ENCODE measurements at regions not wholly inside any gene's neighbourhood (a gene's known extent, or its start where the extent isn't known, plus 50 kb on each side); places are given as distances from the start of the nearest gene placed in this dataset.
A peak's percentile ranks its signal among the peaks of the same experiment; 100 is the strongest.

GRCh38 chr12:125287155-125287847, 222.1 kb downstream of the AACS start:
- Histone ChIP-seq H3K36me3 (replicated peaks in 1 of 2) (no peaks in the 10 kb centered on the region), H3K4me3 (no peak overlapping the region), H3K4me1 (replicated peaks in 1 of 2) (no peaks in the 10 kb centered on the region), H3K27ac (no peak overlapping the region), H3K27me3 (no peaks in the 10 kb centered on the region), H3K9me3 (replicated peaks in 1 of 3) (no peaks in the 10 kb centered on the region)
- intact Hi-C loops (cut with DNase I), result no loop called here
- DNase-seq, result no peak
- 72 to 79% (median 74%) methylated on average over 5 of the region's 5 CpGs for WGBS, 4 donors
- TF ChIP-seq POLR2A (IDR thresholded peaks at IDR 0.05) (no peak), CTCF (IDR thresholded peaks at IDR 0.05) (no peak)

DNA sequence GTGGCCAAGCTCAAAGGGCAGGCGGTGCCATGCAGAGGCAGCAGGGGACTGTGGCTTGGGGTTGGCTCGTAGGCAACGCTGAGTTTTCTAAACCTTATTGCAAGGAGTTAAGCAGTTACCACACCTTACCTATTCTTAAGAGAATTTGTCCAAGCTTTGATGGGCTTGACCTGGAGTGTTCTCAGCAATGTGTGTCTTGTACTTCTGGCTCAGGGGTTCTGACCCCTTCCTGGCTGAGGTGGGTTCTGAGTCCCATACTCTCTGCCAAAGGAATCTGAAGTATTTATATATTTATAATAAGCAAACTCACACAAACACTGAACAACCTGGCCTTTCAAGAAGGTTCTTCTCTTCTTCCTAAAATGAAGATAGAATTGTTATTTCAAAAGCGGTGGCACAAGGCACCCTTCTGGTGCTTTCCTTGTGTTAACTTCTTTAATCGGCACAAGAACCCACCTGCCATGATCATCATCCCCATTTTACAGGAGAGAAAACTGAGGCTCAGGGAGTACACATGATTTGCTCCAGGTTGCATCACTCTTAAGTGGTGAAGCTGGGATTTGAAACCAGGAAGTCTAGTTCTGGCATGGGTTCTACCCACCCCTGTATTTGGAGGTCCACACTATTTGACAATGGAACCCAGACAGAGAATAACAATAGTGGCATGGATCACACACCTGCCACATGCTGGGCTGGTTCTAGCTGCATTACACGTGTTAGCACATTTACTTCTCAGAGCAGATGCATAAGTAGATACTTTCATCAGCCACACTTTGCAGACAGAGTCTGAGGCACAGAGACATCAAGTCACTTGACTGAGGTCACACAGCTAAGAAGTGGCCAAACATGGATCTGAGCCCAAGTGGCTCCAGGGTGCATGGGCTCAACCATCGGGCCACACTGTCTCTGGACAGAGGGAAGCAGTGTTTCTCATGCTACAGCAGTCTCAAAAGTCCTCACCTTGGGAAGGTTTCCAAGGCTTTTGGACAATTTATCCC, 224.0 kb downstream of the AACS start:
- no peaks in the 10 kb centered on the region for H3K27me3 ChIP-seq
- no peaks in the 10 kb centered on the region for H3K9me3 ChIP-seq (replicated peaks in 1 of 3)
- H3K4me3 ChIP-seq, result peak overlapping the region in 1 of 4 donors; percentile 32
- no peak overlapping the region for H3K27ac ChIP-seq
- DNase-seq, result peak in 1 of 7 donors; percentile 21
- intact Hi-C loops (cut with DNase I), result no loop called here
- no peaks in the 10 kb centered on the region for H3K36me3 ChIP-seq (replicated peaks in 1 of 2)
- TF ChIP-seq CTCF (IDR thresholded peaks at IDR 0.05) (no peak), POLR2A (IDR thresholded peaks at IDR 0.05) (no peak)
- WGBS, 4 donors, result 67 to 73% (median 68%) methylated on average over 7 of the region's 7 CpGs
- H3K4me1 ChIP-seq (replicated peaks in 1 of 2), result no peaks in the 10 kb centered on the region

DNA sequence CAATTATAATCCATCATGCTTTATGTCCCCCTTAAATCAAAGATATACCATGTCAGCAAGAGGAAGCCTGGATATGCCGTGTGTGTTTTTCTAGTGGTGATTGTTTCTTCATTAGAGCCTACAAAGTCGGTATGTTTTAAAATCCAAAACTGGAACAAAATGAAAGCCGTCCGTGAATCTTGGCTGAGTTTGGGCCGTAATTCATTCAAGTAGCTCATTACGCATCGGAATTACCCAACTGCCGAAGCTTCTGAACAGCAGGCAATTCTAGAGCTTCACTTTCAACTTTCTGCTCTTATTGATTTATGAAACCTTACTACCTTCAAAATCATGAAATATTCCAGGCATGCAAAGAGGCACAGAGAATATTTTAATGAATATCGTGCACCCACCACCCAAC, 224.7 kb downstream of the AACS start:
- DNase-seq, result peak in 2 of 7 donors; percentile 6 to 32
- 36 to 54% (median 46%) methylated on average over 9 of the region's 9 CpGs for whole genome bisulfite sequencing, 4 donors
- peak overlapping the region in 1 of 4 donors; percentile 32 for H3K4me3 ChIP-seq
- no peaks in the 10 kb centered on the region for H3K9me3 ChIP-seq (replicated peaks in 1 of 3)
- intact Hi-C loops (cut with DNase I), result no loop called here
- no peak for TF ChIP-seq CTCF (IDR thresholded peaks at IDR 0.05)
- no peaks in the 10 kb centered on the region for H3K4me1 ChIP-seq (replicated peaks in 1 of 2)
- no peaks in the 10 kb centered on the region for H3K36me3 ChIP-seq (replicated peaks in 1 of 2)
- no peaks in the 10 kb centered on the region for H3K27me3 ChIP-seq
- H3K27ac ChIP-seq, result no peak overlapping the region

GRCh38 chr12:125292700-125293099, 227.5 kb downstream of the AACS start:
- Histone ChIP-seq H3K4me1 (replicated peaks in 1 of 2) (no peaks in the 10 kb centered on the region), H3K27me3 (no peaks in the 10 kb centered on the region), H3K4me3 (no peak overlapping the region), H3K27ac (no peak overlapping the region), H3K9me3 (replicated peaks in 1 of 3) (no peaks in the 10 kb centered on the region), H3K36me3 (replicated peaks in 1 of 2) (no peaks in the 10 kb centered on the region)
- TF ChIP-seq CTCF (IDR thresholded peaks at IDR 0.05) (no peak), POLR2A (IDR thresholded peaks at IDR 0.05) (no peak)
- no peak for DNase-seq
- 65 to 92% (median 86%) methylated on average over 3 of the region's 3 CpGs for WGBS, 4 donors
- intact Hi-C loops (cut with DNase I), result no loop called here

Measured in adrenal gland (tissue), 9 donors.